Renal cortical epithelial cell (primary cell): ENCODE measurements at regions not wholly inside any gene's neighbourhood (a gene's known extent, or its start where the extent isn't known, plus 50 kb on each side); places are given as distances from the start of the nearest gene placed in this dataset.
"Not testable (repeated sequence)": the region's sequence is repeated elsewhere in the genome, so short reads cannot be mapped to it uniquely, and the experiment has no call there.

Experiments
- DNase-seq: peaks from one replicate; pipeline ENCODE4 v3.0.0-alpha.2; 2011; ENCODE audit warnings: low read depth

DNA sequence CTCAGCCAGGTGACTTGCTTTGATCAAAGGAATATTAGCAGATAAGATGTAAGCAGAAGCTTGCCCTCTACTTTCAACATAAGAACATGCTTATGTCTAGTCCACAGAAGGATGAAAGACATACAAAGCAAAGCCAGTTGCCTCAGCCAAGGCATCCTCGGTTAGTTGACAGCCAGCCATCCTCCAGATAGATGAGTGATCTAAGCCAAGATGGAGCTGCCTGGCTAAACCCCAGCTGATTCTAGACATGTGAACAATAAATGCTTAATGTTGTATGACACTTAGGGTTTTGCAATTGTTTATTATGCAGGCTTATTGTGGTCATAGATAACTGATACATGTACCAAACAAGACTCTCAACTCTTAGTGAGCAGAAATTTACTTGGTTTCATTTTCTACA, 157.6 kb upstream of the TMTC2 start:
- no peak for DNase-seq

DNA sequence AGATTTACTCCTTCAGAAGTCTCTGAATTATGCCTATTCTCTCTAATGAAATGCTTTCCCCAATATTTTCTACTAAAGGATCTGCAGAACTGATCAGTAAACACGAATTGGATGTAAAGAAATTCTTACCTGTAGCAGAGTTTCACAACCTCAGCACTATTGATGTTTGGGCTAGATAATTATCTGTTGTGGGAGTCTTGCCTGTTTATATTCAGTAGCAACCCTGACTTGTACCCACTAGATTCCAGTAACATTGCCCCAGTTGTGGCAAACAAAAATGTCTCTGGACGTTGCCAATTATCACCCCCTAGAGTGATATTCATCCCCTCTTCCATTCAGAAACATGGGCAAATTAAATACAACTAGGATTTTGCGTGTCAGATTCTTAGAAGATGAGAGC, 156.8 kb upstream of the TMTC2 start:
- no peak for DNase-seq

DNA sequence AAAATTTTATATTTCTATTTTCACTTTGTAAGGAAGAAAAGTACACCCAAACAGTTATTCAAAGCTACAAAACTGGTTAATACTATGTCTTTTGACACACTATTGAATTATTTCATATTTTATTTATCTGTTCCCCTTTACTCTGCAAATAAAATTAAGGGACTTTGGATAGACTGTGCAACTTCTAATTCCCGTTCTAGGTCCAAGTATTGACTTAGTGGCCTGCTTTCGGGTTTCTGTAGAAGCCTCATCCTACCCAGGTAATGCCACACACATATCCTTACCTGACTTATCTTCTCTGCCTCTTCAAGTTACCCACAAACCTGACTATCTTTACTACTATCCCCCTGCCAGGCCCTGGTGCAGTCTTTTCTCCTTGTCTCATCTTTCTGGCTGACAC, 156.3 kb upstream of the TMTC2 start:
- DNase-seq: no peak

DNA sequence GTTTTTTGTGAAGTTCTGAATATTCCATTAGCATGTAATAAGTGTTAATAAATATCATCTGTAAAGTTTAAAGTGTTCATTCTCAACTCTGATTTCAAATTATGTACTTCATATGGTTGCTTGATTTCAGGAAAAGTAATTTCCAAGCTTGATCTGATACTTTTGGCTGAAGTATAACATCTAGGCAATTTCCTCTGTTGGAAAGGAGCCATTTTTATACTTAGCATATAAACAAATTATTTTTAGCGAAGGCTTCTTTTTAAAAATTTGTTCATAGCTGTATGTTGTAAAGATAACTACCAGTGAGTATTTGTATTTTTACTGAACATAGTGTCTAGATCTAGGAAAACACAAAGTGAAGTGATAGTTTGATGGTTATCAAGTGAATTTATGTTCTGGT, 153.4 kb upstream of the TMTC2 start:
- no peak for DNase-seq

DNA sequence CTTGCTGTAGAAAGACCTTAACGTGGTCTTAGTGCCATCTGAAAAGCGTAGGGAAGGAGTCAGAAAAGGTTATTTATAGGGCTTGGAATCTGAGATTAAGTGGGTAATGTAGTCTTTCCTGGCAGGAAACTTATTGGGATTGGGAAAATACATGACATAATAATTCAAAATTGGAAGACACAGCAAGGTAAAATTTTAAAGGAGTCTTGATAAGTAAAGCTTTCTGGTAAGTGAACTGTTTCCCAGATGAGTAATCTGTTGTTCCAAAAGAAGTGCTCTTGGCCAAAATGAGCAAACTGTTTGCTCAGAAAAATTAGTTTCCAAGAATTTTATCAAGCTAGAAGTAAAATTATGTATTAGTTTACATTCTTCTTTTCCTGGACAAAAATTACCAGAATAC, 149.3 kb upstream of the TMTC2 start:
- no peak for DNase-seq

DNA sequence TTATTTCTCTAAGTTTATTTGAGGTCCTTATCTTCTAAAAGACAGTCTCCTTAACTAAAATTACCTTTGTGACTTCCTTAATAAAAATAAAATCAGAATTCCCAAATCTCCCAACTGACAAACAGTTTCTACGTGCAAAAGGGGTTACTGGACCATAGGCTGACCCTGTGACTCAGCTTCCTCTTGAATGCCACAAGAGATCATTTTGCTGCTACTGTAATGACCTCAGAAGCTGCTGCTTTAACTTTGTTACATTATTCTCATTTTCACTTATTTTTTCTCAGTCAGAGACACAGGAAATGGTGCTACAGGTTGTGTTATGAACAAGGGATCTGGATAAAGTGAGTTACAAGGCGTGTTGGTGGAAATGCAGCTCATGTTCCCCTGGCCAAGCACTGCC, 132.2 kb upstream of the TMTC2 start:
- peak; percentile 72 for DNase-seq

DNA sequence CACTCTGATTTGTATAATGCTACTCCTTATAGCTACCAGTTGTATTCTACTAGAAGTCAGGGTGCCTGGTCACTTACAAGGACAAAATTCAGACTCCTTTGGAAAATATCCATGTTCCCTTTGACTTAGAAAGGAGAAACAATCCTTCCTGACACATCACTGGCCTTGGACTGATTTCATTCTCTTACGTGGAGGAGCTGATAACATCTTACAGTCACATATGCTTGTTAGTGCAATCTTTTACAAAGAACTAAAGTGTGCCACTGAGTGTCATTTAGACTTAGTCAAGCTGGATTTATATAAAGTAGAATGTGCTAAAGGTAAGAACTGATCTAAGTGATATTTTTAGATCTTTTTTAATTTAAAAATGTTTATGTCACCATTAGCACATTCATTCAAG, 131.0 kb upstream of the TMTC2 start:
- peak; percentile 9 for DNase-seq

DNA sequence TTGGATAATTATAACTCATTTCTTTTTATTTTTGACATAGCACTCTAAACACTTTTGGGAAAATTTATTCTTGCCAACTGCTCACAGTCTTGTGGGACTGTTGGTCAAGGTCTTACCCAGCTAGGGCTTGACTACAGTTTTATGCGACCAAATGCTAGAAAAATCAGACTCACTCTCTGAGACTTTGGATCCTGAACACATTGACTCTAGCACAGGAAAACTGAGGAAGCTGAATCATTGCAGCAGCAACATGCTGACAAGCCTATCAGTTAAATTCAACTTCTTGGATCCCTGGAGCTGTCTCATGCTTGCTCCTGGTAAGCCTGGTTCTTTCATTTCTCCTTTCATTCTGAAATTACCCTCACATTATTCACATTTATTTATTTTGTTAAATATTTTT, 120.7 kb upstream of the TMTC2 start:
- DNase-seq: no peak

DNA sequence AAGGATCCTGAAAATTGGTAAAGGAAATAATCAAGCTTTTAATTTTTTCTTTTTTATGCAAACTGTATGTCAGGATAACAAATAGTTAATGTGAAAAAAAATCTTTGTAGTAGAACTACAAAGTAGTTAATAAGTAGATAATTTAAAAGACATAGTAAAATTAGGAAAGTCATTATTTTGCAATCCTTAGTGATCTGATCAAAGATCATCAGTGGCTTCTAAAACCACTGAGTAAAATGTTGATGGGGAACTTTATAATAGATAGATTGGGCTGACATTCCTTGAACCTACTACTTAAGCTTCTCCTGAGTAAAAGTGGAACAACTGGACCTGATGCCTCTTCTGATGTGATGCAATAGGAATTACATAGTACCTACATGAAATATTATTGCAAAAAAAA, 119.0 kb upstream of the TMTC2 start:
- peak; percentile 20 for DNase-seq

DNA sequence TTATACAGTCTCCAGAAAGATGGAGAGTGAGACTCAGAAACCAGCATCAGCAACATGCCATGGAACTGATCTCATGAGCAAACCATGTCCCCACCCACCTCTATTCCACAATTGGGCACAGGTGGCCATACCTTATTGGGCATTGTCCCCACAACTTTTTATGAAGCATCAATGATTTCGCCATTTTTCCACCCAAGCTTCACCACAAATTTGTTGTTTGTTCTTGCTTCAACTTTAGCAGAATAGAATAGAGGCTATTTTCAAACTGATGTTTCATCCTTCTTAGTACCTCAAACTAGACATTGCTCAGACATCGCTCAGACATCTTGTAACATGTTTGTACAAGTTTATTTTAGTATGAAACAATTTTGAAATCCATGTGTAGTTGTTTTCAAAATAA, 112.5 kb upstream of the TMTC2 start:
- DNase-seq: no peak

DNA sequence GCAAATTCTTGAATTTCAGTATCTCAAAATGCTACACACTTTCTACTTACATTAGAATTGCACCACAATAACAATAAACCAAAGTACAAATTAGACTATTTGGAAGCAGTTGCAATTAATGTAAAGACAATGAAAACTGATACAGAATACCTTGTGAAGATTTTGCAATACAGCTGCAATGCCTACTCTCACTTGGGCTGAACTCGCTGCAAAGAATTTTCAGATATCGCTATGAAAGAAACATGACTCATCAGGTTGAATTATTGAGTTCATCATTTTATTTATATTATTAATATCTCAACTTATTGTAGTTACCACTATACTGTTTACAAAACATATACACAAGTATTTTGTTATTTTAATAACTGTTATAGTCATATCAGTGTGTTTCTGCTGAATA, 108.0 kb upstream of the TMTC2 start:
- no peak for DNase-seq

DNA sequence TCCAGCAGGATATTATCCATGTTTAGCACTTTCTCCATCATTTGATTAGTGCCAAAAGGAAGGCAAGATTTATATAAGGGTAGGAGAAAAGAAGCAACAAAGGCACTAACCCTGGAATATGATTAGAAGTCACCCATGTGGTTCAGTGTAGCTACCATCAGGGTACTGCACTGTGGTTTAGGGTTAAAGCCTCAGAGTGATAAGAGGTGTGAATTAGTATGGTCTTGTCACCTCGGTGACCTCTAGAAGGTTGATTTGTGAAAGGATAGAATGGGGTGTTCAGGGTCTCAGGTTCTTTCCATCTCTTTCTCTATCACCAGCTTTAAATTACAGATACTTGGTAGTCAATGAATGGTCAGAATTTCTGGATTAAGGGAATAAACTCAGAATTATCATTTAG, 103.0 kb upstream of the TMTC2 start:
- no peak for DNase-seq

DNA sequence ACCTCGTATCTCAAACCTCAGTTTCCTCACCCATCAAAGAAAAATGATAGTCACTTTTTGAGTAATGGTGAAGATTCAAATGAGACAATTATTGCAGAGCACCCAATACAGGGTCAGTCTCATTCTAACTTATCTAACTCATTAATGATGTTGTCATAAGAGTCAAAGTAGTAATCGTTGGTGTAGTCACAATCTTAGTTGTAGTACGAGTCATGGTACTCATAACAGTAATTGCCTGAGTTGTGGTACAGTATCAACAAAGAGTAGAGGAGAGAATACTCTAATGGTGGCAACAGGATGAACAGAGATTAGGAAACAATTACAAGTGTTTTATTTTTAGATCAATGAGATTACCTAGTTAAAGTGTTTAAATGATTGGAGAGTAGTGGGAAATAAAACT, 93.6 kb upstream of the TMTC2 start:
- DNase-seq: peak; percentile 61

DNA sequence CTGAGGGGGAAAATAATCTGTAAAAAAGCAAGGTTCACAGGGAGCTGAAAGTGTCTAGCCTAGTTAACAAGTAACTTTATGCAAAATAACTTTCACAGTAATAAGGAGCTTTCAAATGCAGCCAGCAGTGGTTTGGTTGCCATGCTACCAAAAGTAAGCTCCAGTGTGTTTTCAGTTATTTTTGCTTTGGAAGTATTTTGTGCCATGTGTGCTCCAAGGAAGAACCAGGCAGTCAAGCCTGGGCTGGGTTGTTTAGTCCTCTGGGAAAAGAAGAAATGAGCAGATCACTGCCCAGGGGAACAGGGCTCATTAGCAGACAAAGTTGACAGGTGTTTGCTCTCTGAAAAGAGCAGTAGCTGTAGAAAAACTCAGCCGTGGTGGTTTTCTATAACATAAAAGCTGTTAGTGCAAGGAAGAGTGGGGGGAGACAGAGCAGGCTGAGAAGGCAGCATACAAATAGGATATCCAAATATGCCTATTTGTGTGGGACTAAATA, 92.8 kb upstream of the TMTC2 start:
- peak; percentile 94 for DNase-seq

DNA sequence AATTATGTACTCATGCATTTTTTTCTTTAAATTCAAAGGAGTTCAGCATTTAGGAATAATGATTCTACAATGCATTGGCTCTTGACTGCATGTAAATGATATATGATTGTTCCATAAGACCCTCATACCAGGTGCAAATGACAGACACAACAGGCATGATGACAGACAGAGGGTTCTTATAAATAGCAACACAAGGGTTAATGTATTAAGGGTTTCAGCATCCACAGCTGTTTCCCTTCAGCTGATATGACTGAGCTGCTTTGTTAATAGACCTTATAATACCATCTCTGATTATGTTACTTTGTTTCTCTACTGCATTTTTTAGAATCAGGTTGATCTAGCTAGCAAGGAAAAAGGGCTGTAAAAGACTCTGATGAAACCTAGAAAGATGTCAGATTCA, 90.8 kb upstream of the TMTC2 start:
- no peak for DNase-seq

DNA sequence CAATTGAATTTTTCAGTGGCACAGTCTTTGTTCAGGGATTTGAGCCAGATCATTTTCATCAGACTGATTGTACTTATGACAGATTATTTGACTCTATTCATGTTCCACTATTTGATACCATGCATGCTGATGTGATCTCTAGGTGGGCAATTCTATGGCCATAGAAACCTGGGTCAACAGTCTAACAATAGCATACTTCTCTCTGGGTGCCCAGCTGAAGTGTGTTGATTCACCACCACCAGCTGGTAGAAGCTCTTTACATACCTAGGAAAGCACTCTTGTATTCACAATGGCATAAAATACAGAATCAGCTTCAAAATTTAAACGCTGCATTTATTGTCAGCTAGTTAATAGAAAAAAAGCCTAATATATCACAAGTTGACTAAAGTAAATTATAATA, 90.2 kb upstream of the TMTC2 start:
- DNase-seq: no peak

DNA sequence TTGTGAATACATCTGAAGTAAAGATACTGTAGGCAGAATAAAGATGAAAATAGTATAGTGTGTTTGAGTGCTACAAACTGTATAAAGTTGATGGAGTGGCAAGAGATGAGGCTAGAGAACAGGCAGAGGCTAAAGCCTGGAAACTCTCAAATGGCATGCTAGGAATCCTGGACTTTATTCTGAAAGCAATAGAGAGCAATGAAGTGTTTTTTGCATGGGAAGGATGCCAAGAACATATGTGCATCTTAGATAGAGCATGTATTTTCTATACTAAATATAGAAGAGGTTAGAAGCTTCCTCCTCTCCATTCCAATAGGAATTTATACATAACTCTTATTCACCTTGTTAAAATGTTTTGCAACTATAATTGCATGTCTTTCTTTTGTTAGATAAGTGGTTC, 86.3 kb upstream of the TMTC2 start:
- no peak for DNase-seq

DNA sequence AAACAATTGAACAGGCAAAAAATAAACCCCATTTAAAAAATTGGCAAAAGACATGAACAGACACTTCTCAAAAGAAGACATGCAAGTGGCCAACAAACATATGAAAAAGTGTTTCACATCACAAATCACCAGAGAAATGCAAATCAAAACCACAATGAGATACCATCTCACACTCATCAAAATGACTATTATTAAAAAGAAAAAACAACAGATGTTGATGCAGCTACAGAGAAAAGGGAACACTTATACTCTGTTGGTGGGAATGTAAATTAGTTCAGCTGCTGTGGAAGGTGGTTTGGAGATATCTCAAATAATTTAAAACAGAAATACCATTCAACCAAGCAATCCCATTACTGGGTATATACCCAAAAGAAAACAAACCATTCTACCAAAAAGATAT, 83.1 kb upstream of the TMTC2 start:
- DNase-seq: not testable (repeated sequence)

DNA sequence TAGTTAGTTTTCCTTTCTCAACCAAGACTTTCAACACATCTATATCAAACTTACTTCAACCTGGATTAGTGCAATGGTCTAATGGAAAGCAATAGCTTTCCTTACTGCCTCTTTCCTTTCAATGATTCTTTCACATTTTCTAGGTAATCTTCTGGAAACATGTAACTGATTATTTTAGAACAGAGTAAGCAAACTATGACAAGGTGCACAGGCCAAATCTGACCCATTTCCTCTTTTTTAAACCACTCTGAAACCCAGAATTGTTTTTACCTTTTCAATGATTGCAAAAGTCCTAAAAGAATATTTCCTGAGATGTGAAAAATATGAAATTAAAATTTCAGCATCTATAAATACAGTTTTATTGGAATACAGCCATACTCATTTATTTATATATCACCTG, 81.6 kb upstream of the TMTC2 start:
- no peak for DNase-seq

DNA sequence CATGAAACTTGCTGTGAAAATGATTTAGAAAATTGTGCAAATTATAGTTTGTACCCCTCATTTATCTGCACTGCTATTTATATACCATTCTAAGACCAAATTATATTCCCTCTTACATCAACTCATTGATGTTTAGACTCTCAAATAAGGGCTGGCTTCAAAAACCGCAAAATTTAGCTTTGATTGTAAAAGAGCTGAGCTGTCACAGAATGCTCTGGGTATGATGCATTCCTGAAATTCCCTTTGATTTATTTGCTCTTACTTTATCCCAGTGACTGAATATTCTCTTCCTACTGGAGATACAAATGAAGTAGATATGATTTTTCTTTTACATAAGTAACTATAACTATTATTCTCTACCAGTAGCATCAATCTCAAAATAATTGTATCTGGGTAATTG, 78.0 kb upstream of the TMTC2 start:
- DNase-seq: peak; percentile 67

DNA sequence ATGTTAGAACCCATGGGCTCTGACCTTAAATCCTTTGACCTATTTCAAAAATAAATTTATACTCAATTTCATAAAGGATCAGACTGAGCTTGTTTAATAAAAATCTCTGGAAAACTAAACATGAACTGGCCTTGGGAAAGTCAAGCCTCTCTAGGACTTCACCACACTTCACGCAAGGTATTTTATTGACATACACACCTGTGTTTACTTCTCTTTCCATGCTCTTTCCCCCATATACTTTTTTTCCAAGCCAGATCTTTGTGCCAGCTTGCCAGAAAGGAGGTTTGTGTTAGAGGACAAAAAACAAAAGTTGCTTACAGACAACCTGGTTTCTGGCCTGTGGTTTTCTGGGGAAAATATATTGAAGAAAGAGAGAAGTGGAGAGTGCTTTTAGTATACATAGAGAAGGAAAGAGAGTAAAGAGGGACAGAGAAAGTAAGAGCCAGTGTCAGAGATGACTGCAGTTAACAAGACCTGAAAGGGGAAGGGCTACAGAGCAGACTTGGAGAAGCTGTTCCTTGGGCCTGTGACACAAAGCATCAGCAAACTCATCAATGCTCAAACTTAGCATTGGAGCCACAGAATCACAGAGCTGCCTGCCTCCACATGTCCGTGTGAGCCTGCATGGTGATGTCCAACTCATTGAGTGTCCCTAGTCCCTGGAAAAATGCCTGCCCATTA, 77.3 kb upstream of the TMTC2 start:
- DNase-seq: no peak

DNA sequence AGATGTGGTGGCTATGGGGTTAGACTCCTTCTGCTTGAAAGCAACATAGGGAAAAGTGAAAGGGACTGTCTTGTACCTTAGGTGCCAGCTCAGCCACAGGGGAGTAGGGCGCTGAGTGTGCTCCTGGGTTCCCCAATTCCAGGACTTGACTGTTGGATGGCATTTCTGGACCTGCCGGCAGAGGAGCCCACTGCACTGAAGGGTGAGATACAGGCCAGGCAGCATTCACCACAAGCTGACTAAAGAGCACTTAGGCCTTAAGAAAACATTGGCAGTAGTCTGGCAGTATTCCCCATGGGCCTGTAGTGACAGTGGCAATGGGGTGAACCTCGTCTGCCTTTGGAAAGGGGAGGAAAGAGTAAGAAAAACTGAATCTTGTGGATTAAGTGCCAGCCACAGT, 67.1 kb upstream of the TMTC2 start:
- no peak for DNase-seq

DNA sequence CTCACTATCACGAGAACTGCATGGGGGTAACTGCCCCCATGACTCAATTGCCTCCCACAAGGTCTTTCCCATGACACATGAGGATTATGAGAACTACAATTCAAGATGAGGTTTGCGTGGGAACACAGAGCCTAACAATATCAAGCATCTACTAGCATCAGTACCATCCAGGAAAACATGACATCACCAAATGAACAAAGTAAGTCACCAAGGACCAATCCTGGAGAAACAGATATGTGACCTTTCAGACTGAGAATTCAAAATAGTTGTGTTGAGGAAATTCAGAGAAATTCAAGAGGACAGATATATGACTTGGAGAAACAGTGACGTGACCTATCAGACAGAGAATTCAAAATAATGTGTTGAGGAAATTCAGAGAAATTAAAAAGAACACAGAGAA, 65.8 kb upstream of the TMTC2 start:
- DNase-seq: no peak

DNA sequence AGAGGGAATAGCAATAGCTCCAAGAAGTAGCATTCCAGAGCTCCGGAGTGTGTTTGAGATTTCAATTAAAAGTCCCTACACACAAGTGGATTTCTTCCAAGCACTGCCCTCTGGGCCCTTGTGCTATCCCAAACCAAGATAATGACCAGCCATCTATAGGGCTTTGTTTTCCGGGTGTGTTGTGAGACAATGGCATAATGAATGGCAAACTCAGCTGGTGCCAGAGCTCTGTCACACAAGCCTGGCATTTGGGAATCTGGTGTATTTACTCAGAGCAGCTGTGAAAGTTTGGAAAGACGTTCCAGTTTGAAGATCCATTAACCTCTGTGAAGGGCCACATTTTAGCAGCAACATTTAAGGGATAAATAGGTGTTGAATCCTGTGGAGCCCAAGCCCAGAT, 61.2 kb upstream of the TMTC2 start:
- no peak for DNase-seq

DNA sequence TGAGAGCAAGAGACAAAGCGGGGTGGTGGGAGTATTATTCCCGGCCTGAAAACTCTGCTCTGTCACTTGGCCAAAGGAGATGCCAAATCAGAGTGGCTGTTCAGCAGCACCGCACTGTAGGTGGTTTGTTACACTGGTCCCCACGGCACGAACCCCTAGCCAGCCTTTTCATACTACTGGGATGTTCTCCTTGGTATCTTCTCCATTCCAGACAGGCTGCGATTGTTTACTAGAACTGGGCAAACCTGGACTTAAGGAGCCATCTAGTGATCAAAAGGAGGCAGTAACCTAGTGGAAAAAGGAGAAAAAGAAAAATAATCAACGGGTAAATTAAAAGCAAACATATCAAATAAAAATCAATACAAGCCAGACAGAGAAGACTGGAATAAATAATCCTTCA, 58.9 kb upstream of the TMTC2 start:
- DNase-seq: peak; percentile 53
